Caco-2 (cell line): ENCODE measurements at regions not wholly inside any gene's neighbourhood (a gene's known extent, or its start where the extent isn't known, plus 50 kb on each side); places are given as distances from the start of the nearest gene placed in this dataset.

Experiments
- BruUV-seq: library from RNA; stranded (reverse); fragments of 400-500 nt; replicated peaks from 2 replicates; lab custom pipeline; 2021; lab: Mats Ljungman, UMichigan
- CTCF ChIA-PET: fragments of 300-600 bp; sonication (Branson Sonifier 250); formaldehyde crosslinking; loops from one replicate; lab custom pipeline; 2022; ENCODE audit warnings: antibody characterized with exemption; lab: Charles Lee
- POLR2A ChIA-PET: fragments of 300-600 bp; sonication (Branson Sonifier 250); formaldehyde crosslinking; loops from one replicate; lab custom pipeline; 2022; ENCODE audit warnings: antibody characterized with exemption; lab: Charles Lee
- DNase-seq, 2 experiments: peaks; one replicate each; pipeline versions ENCODE4 v3.0.0 to v3.0.0-alpha.2; 2020 to 2022
- H3K27me3 ChIP-seq: replicated peaks from 2 replicates; pipeline ENCODE4 v1.6.0; 2011; ENCODE audit warnings: low read length; ENCODE audit not compliant: control insufficient read depth, insufficient read depth
- H3K36me3 ChIP-seq: 2 replicates; pipeline ENCODE4 v1.5.1; 2011; ENCODE audit warnings: low read length; ENCODE audit not compliant: control insufficient read depth, insufficient read depth
- H3K4me1 ChIP-seq: fragments of 250-450 bp; sonication (Bioruptor Pico); 2 replicates; pipeline ENCODE4 v1.5.1; 2020; ENCODE audit warnings: mild to moderate bottlenecking
- H3K4me3 ChIP-seq: 2 replicates; pipeline ENCODE4 v1.5.1; 2011; ENCODE audit warnings: low read depth, mild to moderate bottlenecking, control low read depth, low read length
- H3K9me3 ChIP-seq: fragments of 250-450 bp; sonication (Bioruptor Pico); 2 replicates; pipeline ENCODE4 v1.5.1; 2020; ENCODE audit warnings: mild to moderate bottlenecking, moderate library complexity
- H3K27ac Mint-ChIP-seq: one replicate; pipeline ENCODE4 v1.8.0; 2022; ENCODE audit warnings: mixed read lengths; ENCODE audit not compliant: unreplicated experiment
- H3K27me3 Mint-ChIP-seq: one replicate; pipeline ENCODE4 v1.8.0; 2022; ENCODE audit warnings: mixed read lengths; ENCODE audit not compliant: insufficient read depth, unreplicated experiment
- H3K36me3 Mint-ChIP-seq: one replicate; pipeline ENCODE4 v1.8.0; 2022; ENCODE audit warnings: mild to moderate bottlenecking, mixed read lengths; ENCODE audit not compliant: insufficient read depth, unreplicated experiment
- H3K4me1 Mint-ChIP-seq: one replicate; pipeline ENCODE4 v1.8.0; 2022; ENCODE audit warnings: low read depth, mixed read lengths; ENCODE audit not compliant: unreplicated experiment
- H3K4me3 Mint-ChIP-seq: one replicate; pipeline ENCODE4 v1.8.0; 2022; ENCODE audit warnings: mild to moderate bottlenecking, moderate library complexity, mixed read lengths; ENCODE audit not compliant: unreplicated experiment
- H3K9me3 Mint-ChIP-seq: one replicate; pipeline ENCODE4 v1.8.0; 2022; ENCODE audit warnings: mixed read lengths; ENCODE audit not compliant: unreplicated experiment
- CTCF ChIP-seq, 2 experiments: fragments of 200-600 bp in 1 of 2; IDR thresholded peaks; 1 replicate in 1 of 2; 2 replicates in 1 of 2; pipeline versions ENCODE4 v1.5.1 to v1.8.0; 2011 to 2022; ENCODE audit warnings: antibody characterized with exemption in 1 of 2, control low read depth in 1 of 2, inconsistent platforms in 1 of 2, low read depth in 1 of 2, low read length in 1 of 2, mild to moderate bottlenecking in 1 of 2, moderate library complexity in 1 of 2; ENCODE audit not compliant: insufficient read depth in 1 of 2, severe bottlenecking in 1 of 2, unreplicated experiment in 1 of 2
- intact Hi-C: fragments of 100-400 bp; cut with micrococcal nuclease; formaldehyde crosslinking; loops from one replicate; pipeline ENCODE4 v1.10.0; 2022; ENCODE audit not compliant: unreplicated experiment

- H3K4me3 ChIP-seq = no peak overlapping the region
- TF ChIP-seq CTCF (IDR thresholded peaks at IDR 0.05; ENCODE audit: insufficient read depth in 1 of 2, low read depth in 1 of 2, low read length in 1 of 2, severe bottlenecking in 1 of 2, unreplicated experiment in 1 of 2) = no peak
- H3K9me3 Mint-ChIP-seq = peaks cover 11% of the 10 kb centered on the region
- ChIA-PET CTCF (no interaction called here), POLR2A (interaction anchor here (0.5 kb wide), 1 partner anchor 412 kb away, joined by 4 read pairs; no protein-coding TSS in a partner anchor)
- intact Hi-C loops = no loop called here
- H3K4me1 Mint-ChIP-seq = no peaks in the 10 kb centered on the region
- no peak overlapping the region for H3K4me3 Mint-ChIP-seq
- H3K9me3 ChIP-seq = no peaks in the 10 kb centered on the region
- no TSS peak for BruUV-seq
- no peak for DNase-seq
- no peaks in the 10 kb centered on the region for H3K27me3 ChIP-seq
- no peaks in the 10 kb centered on the region for H3K4me1 ChIP-seq
- H3K36me3 ChIP-seq = no peaks in the 10 kb centered on the region
- H3K36me3 Mint-ChIP-seq = no peaks in the 10 kb centered on the region
- peaks cover 4% of the 10 kb centered on the region for H3K27me3 Mint-ChIP-seq
- H3K27ac Mint-ChIP-seq = no peak overlapping the region
Measured at GRCh38 chr18:78525366-78526111, 454.1 kb upstream of the SALL3 start.

- H3K4me1 ChIP-seq = no peaks in the 10 kb centered on the region
- TF ChIP-seq CTCF (IDR thresholded peaks at IDR 0.05; ENCODE audit: insufficient read depth in 1 of 2, low read depth in 1 of 2, low read length in 1 of 2, severe bottlenecking in 1 of 2, unreplicated experiment in 1 of 2) = no peak
- no peak overlapping the region for H3K4me3 ChIP-seq
- no peaks in the 10 kb centered on the region for H3K36me3 ChIP-seq
- BruUV-seq = no TSS peak
- Mint-ChIP-seq H3K4me3 (no peak overlapping the region), H3K9me3 (peaks cover 11% of the 10 kb centered on the region), H3K4me1 (no peaks in the 10 kb centered on the region), H3K36me3 (no peaks in the 10 kb centered on the region), H3K27ac (no peak overlapping the region), H3K27me3 (peaks cover 4% of the 10 kb centered on the region)
- ChIA-PET CTCF (no interaction called here), POLR2A (interaction anchor here (0.5 kb wide), 1 partner anchor 411 kb away, joined by 4 read pairs; no protein-coding TSS in a partner anchor)
- intact Hi-C loops = no loop called here
- DNase-seq = no peak
- H3K9me3 ChIP-seq = no peaks in the 10 kb centered on the region
- H3K27me3 ChIP-seq = no peaks in the 10 kb centered on the region
Measured at GRCh38 chr18:78526275-78526674, 453.3 kb upstream of the SALL3 start.

DNA sequence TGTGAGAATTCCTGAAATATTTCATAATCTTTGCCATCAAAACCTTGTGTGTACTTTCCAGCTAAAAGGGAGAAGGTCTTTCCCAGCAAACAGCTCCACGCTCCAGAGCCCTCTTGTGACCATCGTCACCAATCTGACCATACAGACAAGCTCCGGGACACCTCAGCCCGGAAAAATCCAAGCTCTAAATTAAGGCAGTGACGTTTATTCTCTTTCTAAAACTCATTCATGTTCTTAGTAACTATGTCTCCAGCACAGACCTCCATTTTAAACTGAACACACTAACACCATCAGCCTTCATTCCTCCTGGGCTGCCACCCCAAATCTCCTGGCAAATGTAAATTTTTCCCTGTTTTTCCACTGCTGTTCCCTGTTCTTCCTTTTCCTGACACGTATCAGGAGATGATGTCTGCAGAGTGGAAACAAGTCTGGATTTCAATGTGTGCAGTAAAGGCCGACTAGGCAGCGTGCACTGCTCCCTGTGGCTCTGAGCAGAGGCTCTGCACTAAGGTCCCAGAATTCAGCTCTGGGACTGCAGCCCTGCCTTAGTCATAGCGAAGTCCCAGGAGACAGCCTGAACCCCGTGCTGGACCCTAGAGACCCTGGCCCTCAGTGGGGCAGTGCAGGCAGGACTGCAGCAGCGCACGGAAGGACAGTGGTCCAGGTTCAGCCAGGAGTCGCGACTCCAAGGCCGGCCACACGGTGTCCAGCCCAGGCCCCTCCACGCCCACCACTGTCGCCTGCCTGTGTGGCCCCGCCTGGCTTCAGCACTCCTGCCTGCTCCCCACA, 452.5 kb upstream of the SALL3 start:
- BruUV-seq = no TSS peak
- POLR2A ChIA-PET = no interaction called here
- intact Hi-C loops = no loop called here
- no peak for DNase-seq
- no peak for TF ChIP-seq CTCF (IDR thresholded peaks at IDR 0.05; ENCODE audit: insufficient read depth in 1 of 2, low read depth in 1 of 2, low read length in 1 of 2, severe bottlenecking in 1 of 2, unreplicated experiment in 1 of 2)
- Histone ChIP-seq H3K4me1 (no peaks in the 10 kb centered on the region), H3K36me3 (no peaks in the 10 kb centered on the region), H3K27me3 (no peaks in the 10 kb centered on the region), H3K9me3 (no peaks in the 10 kb centered on the region), H3K4me3 (no peak overlapping the region)
- peaks cover 11% of the 10 kb centered on the region for H3K9me3 Mint-ChIP-seq
- H3K27me3 Mint-ChIP-seq = peaks cover 4% of the 10 kb centered on the region
- no peaks in the 10 kb centered on the region for H3K36me3 Mint-ChIP-seq
- CTCF ChIA-PET = no interaction called here
- no peak overlapping the region for H3K27ac Mint-ChIP-seq
- H3K4me3 Mint-ChIP-seq = no peak overlapping the region
- no peaks in the 10 kb centered on the region for H3K4me1 Mint-ChIP-seq
